ENCODE measurements at regions not wholly inside any gene's neighbourhood (a gene's known extent, or its start where the extent isn't known, plus 50 kb on each side); places are given as distances from the start of the nearest gene placed in this dataset.

DNA sequence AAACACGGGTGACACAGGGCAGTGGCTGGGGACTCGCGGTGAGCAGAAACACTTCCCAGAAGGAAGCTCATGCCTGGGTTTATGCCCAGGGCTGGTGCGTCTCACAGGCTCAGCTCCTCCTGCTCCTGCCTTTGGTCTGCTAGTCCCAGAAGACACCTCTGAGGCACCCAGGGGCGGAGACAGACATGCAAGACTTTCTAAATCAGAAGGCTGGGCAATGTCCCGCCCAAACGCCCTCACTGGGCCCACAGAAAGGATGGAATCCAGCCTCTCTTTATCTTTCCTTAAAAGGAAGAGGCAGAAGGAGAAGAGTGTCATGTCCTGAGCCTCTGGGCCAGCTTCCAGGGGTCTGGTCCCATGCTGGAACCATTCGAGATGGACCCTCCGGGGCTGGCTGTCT is 197.7 kb upstream of the RPL38 start:
- TF ChIP-seq EP300 (IDR thresholded peaks at IDR 0.05), result no peak
- no peak for TF ChIP-seq POLR2A (IDR thresholded peaks at IDR 0.05)
- TF ChIP-seq POLR2AphosphoS5 (IDR thresholded peaks at IDR 0.05), result no peak
- TF ChIP-seq, protein P1, sequence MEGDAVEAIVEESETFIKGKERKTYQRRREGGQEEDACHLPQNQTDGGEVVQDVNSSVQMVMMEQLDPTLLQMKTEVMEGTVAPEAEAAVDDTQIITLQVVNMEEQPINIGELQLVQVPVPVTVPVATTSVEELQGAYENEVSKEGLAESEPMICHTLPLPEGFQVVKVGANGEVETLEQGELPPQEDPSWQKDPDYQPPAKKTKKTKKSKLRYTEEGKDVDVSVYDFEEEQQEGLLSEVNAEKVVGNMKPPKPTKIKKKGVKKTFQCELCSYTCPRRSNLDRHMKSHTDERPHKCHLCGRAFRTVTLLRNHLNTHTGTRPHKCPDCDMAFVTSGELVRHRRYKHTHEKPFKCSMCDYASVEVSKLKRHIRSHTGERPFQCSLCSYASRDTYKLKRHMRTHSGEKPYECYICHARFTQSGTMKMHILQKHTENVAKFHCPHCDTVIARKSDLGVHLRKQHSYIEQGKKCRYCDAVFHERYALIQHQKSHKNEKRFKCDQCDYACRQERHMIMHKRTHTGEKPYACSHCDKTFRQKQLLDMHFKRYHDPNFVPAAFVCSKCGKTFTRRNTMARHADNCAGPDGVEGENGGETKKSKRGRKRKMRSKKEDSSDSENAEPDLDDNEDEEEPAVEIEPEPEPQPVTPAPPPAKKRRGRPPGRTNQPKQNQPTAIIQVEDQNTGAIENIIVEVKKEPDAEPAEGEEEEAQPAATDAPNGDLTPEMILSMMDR (IDR thresholded peaks at IDR 0.05), result no peak
- WGBS, 2 donors, result 50 to 63% methylated on average over 9 of the region's 9 CpGs
- Histone ChIP-seq H3K4me3 (no peak overlapping the region), H3K27me3 (peaks cover 0 to 59% (median 38%) of the 10 kb centered on the region in 3 donors), H3K9me3 (no peaks in the 10 kb centered on the region), H3K4me1 (no peaks in the 10 kb centered on the region), H3K36me3 (no peaks in the 10 kb centered on the region), H3K27ac (no peak overlapping the region)
- intact Hi-C loops (cut with DNase I), result no loop called here
- DNase-seq, result no peak

DNA sequence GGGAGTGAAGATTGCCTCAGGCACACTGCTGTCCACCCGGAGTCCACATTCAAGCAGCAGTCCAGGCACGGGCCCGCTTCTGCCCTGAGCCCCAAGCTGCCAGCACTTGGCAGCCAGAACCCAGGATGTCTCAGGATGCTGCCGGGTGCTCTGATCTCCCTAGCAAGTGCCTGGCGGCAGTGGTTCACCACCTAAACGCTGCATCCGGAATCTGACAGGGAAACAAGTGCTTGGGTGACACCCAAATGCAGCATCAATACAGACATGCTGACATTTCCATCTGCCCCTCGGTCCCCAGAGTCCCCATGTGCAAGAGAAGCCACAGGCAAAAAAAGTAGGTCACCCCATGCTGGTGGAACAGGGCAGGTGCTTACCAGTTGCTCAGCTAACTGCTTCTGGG is 197.1 kb upstream of the RPL38 start:
- TF ChIP-seq, protein P1 (IDR thresholded peaks at IDR 0.05), result no peak
- TF ChIP-seq POLR2AphosphoS5 (IDR thresholded peaks at IDR 0.05) (no peak), POLR2A (IDR thresholded peaks at IDR 0.05) (no peak), EP300 (IDR thresholded peaks at IDR 0.05) (no peak)
- 85 to 90% methylated on average over 8 of the region's 8 CpGs for WGBS, 2 donors
- no peak for DNase-seq
- Histone ChIP-seq H3K9me3 (no peaks in the 10 kb centered on the region), H3K4me1 (no peaks in the 10 kb centered on the region), H3K27ac (no peak overlapping the region), H3K27me3 (peaks cover 0 to 59% (median 38%) of the 10 kb centered on the region in 3 donors), H3K36me3 (no peaks in the 10 kb centered on the region), H3K4me3 (no peak overlapping the region)
- intact Hi-C loops (cut with DNase I), result no loop called here

- Histone ChIP-seq H3K27me3 (peaks cover 0 to 69% (median 28%) of the 10 kb centered on the region in 3 donors), H3K27ac (no peak overlapping the region), H3K9me3 (no peaks in the 10 kb centered on the region), H3K4me1 (no peaks in the 10 kb centered on the region), H3K4me3 (no peak overlapping the region), H3K36me3 (no peaks in the 10 kb centered on the region)
- intact Hi-C loops (cut with DNase I), result no loop called here
- 30 to 38% methylated on average over 10 of the region's 10 CpGs for WGBS, 2 donors
- no peak for TF ChIP-seq EP300 (IDR thresholded peaks at IDR 0.05)
- no peak for TF ChIP-seq POLR2A (IDR thresholded peaks at IDR 0.05)
- TF ChIP-seq POLR2AphosphoS5 (IDR thresholded peaks at IDR 0.05), result no peak
- TF ChIP-seq, protein P1 (IDR thresholded peaks at IDR 0.05), result no peak
- DNase-seq, result no peak
Observed at GRCh38 chr17:74008196-74008595, 195.3 kb upstream of the RPL38 start.

GRCh38 chr17:74009056-74009625 is 194.3 kb upstream of the RPL38 start:
- Histone ChIP-seq H3K27me3 (peaks cover 0 to 67% (median 27%) of the 10 kb centered on the region in 3 donors), H3K36me3 (no peaks in the 10 kb centered on the region), H3K27ac (no peak overlapping the region), H3K9me3 (no peaks in the 10 kb centered on the region), H3K4me1 (no peaks in the 10 kb centered on the region), H3K4me3 (no peak overlapping the region)
- 71 to 76% methylated on average over 8 of the region's 8 CpGs for WGBS, 2 donors
- TF ChIP-seq, protein P1 (IDR thresholded peaks at IDR 0.05), result no peak
- TF ChIP-seq POLR2A (IDR thresholded peaks at IDR 0.05), result no peak
- no peak for TF ChIP-seq POLR2AphosphoS5 (IDR thresholded peaks at IDR 0.05)
- no peak for DNase-seq
- intact Hi-C loops (cut with DNase I), result no loop called here

- Histone ChIP-seq H3K36me3 (no peaks in the 10 kb centered on the region), H3K27me3 (peaks cover 0 to 61% (median 15%) of the 10 kb centered on the region in 3 donors), H3K4me3 (no peak overlapping the region), H3K4me1 (no peaks in the 10 kb centered on the region), H3K9me3 (no peaks in the 10 kb centered on the region), H3K27ac (no peak overlapping the region)
- intact Hi-C loops (cut with DNase I), result no loop called here
- WGBS, 2 donors, result 78 to 79% methylated on average over 10 of the region's 10 CpGs
- no peak for DNase-seq
- TF ChIP-seq, protein P1 (IDR thresholded peaks at IDR 0.05), result no peak
- no peak for TF ChIP-seq POLR2AphosphoS5 (IDR thresholded peaks at IDR 0.05)
- TF ChIP-seq EP300 (IDR thresholded peaks at IDR 0.05), result no peak
- TF ChIP-seq POLR2A (IDR thresholded peaks at IDR 0.05), result no peak
Observed at GRCh38 chr17:74010903-74011302, 192.6 kb upstream of the RPL38 start.
